ENCODE measurements at regions not wholly inside any gene's neighbourhood (a gene's known extent, or its start where the extent isn't known, plus 50 kb on each side); places are given as distances from the start of the nearest gene placed in this dataset.

DNA sequence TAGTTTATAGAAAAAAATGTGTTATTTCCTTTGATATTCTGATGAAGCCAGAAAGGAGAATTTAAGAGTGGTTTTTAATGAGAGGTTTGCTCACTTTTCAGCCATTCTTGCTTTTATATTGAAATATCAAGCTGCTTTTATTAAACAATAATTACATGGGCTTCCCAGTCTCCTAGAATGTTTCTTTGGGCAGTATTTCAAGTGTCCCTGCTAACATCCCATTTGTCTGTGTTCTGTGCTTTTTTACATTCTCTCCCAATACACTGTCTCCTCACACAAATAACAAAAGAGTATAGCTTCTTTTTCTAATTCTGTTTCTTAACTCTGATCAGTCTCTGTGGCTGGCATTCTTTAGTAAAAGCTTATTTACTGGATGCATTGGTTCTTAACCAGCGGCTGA is 145.4 kb downstream of the TPH2 start:
- TF ChIP-seq, protein P1, sequence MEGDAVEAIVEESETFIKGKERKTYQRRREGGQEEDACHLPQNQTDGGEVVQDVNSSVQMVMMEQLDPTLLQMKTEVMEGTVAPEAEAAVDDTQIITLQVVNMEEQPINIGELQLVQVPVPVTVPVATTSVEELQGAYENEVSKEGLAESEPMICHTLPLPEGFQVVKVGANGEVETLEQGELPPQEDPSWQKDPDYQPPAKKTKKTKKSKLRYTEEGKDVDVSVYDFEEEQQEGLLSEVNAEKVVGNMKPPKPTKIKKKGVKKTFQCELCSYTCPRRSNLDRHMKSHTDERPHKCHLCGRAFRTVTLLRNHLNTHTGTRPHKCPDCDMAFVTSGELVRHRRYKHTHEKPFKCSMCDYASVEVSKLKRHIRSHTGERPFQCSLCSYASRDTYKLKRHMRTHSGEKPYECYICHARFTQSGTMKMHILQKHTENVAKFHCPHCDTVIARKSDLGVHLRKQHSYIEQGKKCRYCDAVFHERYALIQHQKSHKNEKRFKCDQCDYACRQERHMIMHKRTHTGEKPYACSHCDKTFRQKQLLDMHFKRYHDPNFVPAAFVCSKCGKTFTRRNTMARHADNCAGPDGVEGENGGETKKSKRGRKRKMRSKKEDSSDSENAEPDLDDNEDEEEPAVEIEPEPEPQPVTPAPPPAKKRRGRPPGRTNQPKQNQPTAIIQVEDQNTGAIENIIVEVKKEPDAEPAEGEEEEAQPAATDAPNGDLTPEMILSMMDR (IDR thresholded peaks at IDR 0.05 in 2 of 3, conservative IDR thresholded peaks at IDR 0.05 in 1 of 3; ENCODE audit: borderline replicate concordance in 1 of 3, insufficient read depth in 1 of 3, low read depth in 2 of 3, low read length in 2 of 3), result no peak
- TF ChIP-seq ZNF274 (IDR thresholded peaks at IDR 0.05; ENCODE audit: low read depth, low read length) (no peak), POLR2A (IDR thresholded peaks at IDR 0.05; ENCODE audit: borderline replicate concordance, extremely low read depth, insufficient read depth, insufficient read length) (no peak), CEBPB (IDR thresholded peaks at IDR 0.05; ENCODE audit: low read depth) (no peak), FOSL1 (IDR thresholded peaks at IDR 0.05; ENCODE audit: low read depth) (no peak), YY1 (IDR thresholded peaks at IDR 0.05; ENCODE audit: extremely low read depth, insufficient replicate concordance, low read depth, low read length) (no peak), CBX3 (IDR thresholded peaks at IDR 0.05; ENCODE audit: low read depth) (no peak)
- TF ChIP-seq, protein P2, sequence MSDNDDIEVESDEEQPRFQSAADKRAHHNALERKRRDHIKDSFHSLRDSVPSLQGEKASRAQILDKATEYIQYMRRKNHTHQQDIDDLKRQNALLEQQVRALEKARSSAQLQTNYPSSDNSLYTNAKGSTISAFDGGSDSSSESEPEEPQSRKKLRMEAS (IDR thresholded peaks at IDR 0.05), result no peak

All from HCT116 (cell line).